Activated T-helper 1 cell treated with Interleukin-2 at 50 U/mL for 16 hours (primary cell): ENCODE measurements at regions not wholly inside any gene's neighbourhood (a gene's known extent, or its start where the extent isn't known, plus 50 kb on each side); places are given as distances from the start of the nearest gene placed in this dataset.

Experiments used
- DNase-seq: peaks from one replicate; pipeline ENCODE4 v3.0.0-alpha.2; 2020; ENCODE audit warnings: low read depth

DNA sequence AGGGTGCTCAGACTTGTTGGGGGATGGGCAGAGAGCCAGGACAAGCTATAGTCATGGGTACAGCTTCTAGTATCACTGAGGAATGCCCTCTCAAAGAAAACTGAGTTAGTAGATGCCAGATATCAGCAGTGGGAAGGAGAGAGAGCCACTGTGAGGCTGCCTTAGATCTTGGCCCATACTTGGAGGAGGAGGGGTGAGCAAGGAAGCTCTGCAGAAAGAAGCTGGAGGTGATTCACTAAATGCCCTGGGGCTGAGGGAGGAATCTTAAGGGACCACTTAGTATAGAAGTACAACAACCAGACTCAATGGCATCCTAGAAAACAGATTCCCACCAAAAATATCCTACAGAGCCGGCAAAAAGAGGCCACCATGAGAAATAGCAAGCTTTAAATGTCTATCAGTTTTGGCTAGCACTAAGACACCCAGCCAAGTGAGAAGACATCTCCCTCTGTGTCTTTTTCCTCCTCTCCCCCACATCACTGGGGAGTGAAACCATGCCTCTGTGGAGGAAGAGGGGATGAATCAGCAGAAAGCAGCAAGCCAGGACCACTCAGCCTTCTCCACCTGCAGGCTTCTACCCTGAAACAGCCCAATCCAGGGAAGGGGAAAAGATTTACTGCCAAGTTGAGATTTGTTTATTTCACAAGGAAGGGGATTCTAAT is 282.5 kb upstream of the STT3B start:
- DNase-seq = no peak

DNA sequence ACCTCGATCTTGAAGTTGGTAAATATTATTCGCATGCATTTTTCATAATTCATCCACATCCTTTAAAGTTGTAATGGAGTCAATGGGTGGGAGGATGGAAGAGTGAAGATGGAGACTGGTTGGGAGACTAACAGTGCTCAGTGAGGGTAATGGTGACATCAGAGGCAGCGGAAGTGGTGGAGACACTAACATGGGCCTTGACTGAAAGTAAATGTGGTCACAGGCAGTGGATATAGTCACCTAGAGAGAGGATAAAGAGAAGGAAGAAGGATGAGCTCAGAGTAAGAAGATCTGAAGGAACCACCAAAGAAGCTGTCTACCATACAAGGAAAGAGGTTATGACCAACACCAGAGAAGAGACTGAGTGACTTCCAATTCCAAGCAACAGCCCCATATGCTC is 281.6 kb upstream of the STT3B start:
- DNase-seq = no peak

- DNase-seq = no peak
These were observed 280.2 kb upstream of the STT3B start for GRCh38 chr3:31252216-31253185.

GRCh38 chr3:31253782-31254181 is 278.9 kb upstream of the STT3B start:
- no peak for DNase-seq

DNA sequence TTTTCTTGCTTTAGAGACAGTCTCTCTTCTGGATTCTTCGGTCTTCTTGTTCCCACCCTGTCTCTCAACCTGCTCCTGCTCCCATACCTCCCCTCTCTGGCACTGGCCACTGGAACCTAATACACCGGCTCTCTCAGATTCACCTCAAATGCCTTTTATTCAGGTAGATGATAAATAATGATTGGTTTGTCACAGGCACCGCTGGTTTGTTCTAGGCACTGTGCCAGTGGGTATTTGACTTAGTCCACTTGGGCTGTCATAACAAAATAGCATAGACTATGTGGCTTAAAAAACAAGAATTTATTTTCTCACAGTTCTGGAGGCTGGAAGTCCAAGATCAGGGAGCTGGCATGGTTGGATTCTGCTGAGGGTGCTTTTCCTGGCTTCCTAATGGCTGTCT is 278.2 kb upstream of the STT3B start:
- DNase-seq = no peak

- no peak for DNase-seq
These were observed 277.6 kb upstream of the STT3B start for GRCh38 chr3:31255007-31255581.

GRCh38 chr3:31262201-31262600 is 270.5 kb upstream of the STT3B start:
- DNase-seq = no peak

DNA sequence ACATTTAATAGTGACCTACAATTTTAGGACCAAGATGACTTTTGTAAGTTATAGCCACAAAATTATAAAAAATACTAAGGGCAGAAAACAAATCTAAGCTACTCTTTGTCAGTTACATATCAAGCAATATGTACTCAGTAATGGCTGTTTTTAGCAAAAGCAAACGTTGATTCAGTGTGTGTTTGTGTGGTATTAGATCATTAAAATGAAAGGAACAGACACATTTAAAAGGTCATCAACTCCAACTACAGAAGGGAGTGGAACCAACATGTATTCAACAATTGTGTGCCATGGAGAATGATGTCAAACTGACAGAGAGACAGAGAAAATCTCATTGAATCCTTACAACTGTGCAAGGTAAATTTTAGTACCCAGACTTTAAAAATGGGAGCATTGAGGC is 268.8 kb upstream of the STT3B start:
- DNase-seq = no peak

GRCh38 chr3:31265646-31266428 is 266.9 kb upstream of the STT3B start:
- DNase-seq = no peak

DNA sequence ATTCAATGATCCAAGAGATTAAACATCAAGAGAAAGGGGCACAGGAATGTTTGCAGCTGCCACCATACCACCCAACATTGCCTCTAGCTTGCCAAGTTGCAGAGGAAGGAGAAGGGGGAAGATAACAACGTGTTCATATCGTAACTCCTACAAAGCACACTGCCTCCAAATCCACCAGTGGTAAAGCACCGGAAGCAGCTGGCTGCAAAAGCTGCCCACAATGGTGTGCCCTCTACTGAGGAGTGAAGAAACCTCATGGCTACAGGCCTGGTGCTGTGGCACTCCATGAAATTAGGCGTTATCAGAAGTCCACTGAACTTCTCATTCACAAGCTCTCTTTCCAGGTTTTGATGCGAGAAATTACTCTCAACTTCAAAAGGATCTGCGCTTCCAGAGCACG is 263.9 kb upstream of the STT3B start:
- DNase-seq = no peak

- DNase-seq = no peak
These were observed 262.7 kb upstream of the STT3B start for GRCh38 chr3:31270010-31270409.

- DNase-seq = no peak
These were observed 258.2 kb upstream of the STT3B start for GRCh38 chr3:31274326-31275024.

DNA sequence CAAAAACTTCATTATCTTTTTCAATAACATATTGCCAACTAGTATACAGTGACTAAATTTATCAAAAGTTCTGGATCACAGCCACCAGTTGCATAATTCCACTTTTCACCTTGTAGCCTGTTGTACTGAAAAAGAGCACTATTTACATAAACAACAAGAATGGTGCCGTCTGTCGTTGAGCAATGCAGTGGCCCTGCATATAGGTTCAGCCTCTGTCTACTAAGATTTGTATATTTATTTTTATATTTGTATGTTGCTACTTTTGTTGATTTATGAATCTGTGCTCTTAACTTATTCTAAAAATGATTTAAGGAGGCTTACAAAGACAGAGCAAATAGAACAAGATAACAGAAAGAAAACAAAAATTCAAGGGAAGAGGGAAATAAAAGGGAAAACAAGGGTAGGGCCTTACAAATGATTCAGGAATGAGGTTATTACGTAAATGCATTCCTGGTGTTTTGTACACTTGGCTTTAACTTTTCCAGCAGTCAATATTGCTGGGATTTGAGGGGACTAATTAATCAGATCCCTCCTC is 257.6 kb upstream of the STT3B start:
- DNase-seq = no peak

GRCh38 chr3:31275583-31275982 is 257.1 kb upstream of the STT3B start:
- no peak for DNase-seq

DNA sequence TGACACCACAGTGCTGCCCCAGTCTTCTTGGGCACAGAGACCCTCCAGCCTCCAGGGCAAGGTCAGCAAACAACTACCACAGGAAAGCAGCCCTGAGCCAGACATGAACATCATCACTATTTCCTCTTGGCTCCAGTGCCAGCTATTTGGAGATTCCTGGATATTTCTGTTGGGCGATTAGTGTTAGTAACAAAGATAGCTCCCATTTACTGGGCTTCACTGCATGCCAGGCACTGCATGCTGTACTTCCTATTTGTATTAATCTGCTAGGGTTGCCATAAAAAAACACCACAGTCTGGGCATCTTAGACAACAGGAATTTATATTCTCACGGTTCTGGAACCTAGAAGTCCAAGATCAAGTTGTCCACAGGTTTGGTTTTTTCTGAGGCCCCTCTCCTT is 255.1 kb upstream of the STT3B start:
- no peak for DNase-seq

- no peak for DNase-seq
These were observed 254.2 kb upstream of the STT3B start for GRCh38 chr3:31278532-31278931.

GRCh38 chr3:31284776-31285175 is 247.9 kb upstream of the STT3B start:
- DNase-seq = no peak

- DNase-seq = no peak
These were observed 246.8 kb upstream of the STT3B start for GRCh38 chr3:31285833-31286486.

DNA sequence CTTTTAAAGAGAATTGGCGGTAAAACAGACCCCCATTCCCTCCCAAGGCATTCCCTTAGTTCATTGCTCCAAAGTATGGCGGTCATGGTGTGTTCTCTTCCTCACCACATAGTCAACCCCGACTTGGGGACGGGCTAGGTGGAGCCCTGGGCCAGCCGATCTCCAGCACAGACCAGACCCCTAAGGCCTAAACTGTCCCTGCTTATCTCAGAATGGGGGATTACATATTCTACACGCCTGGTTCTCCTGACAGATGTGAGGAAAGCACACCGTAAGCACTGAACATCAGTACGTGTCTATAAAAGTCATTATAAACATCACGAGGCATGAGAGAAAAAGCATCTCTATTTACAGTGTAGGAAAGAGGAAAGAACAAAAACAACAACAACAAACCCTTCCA is 244.5 kb upstream of the STT3B start:
- DNase-seq = no peak

DNA sequence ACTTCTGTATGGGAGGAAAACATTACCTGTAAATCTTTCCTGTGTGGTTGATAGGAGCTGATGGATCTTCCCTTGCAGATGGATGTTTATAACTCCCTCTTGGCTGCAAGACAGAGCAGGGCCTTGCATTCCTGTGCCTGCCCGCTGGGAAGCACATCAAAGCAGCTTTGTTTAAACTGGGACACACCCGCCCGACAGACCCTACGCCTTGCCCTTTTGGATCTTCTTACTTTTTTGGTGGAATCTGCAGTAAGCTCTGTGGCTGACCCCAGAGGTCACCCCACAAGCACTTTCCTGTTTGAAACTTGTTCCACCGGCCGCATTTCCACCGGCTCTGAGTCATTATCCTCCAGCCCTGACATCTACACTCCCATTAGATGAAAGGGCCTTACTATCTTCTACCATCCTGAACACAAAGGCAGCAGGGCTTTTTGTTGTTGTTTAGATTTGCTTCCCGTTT is 244.1 kb upstream of the STT3B start:
- no peak for DNase-seq

DNA sequence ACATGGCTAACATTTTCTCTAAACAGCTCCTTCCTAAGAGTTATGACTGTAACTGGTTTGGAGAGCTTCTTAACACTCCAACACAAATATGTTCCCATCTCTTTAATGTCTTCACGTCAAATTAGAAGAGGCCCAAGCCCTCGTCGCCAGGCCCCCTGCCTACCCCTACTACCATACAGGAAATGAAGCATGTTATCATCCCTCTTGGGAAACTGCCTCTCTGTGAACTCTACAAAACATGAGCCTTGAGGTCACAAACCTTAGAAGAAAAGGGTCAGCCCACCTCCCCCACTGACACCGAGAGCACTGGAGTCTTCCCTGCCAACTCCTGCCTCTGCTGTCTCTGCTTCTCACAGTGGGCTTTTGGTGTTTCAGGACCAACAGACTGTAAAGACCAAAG is 243.1 kb upstream of the STT3B start:
- DNase-seq = no peak
